OCI-LY3 (cell line): ENCODE measurements at regions not wholly inside any gene's neighbourhood (a gene's known extent, or its start where the extent isn't known, plus 50 kb on each side); places are given as distances from the start of the nearest gene placed in this dataset.
A peak's percentile ranks its signal among the peaks of the same experiment; 100 is the strongest.
"Not testable (repeated sequence)": the region's sequence is repeated elsewhere in the genome, so short reads cannot be mapped to it uniquely, and the experiment has no call there.

Experiments
- H2AFZ ChIP-seq: fragments of 200-600, 300-600 bp; shearing (Covaris generic); 2 replicates; pipeline ENCODE4 v1.6.0; 2014; ENCODE audit warnings: antibody characterized with exemption, low read depth, low read length
- H3K27ac ChIP-seq: fragments of 200-600, 300-600 bp; sonication (generic); 2 replicates; pipeline ENCODE4 v1.5.1; 2014; ENCODE audit warnings: mild to moderate bottlenecking, low read length, moderate library complexity, mixed read lengths
- H3K27me3 ChIP-seq: fragments of 200-600, 300-600 bp; sonication (generic); 2 replicates; pipeline ENCODE4 v1.6.1; 2014; ENCODE audit warnings: low read depth, low read length, mixed read lengths
- H3K36me3 ChIP-seq: fragments of 200-600, 300-600 bp; sonication (generic); replicated peaks from 2 replicates; pipeline ENCODE3; 2014; ENCODE audit warnings: low read depth, low read length, mixed read lengths
- H3K4me1 ChIP-seq: fragments of 300-600, 200-600 bp; sonication (generic); 2 replicates; pipeline ENCODE4 v1.6.1; 2014; ENCODE audit warnings: low read length, mixed read lengths
- H3K4me2 ChIP-seq: fragments of 200-600, 300-600 bp; sonication (generic); 2 replicates; pipeline ENCODE4 v1.6.1; 2014; ENCODE audit warnings: low read length, mixed read lengths
- H3K4me3 ChIP-seq: fragments of 300-600, 200-600 bp; sonication (generic); 2 replicates; pipeline ENCODE4 v1.5.1; 2014; ENCODE audit warnings: antibody characterized with exemption, mild to moderate bottlenecking, low read length, moderate library complexity
- H3K79me2 ChIP-seq: fragments of 300-600, 200-600 bp; shearing (Covaris generic); 2 replicates; pipeline ENCODE4 v1.6.1; 2014; ENCODE audit warnings: mild to moderate bottlenecking, low read length, mixed read lengths
- H3K9ac ChIP-seq: fragments of 300-600, 200-600 bp; shearing (Covaris generic); 2 replicates; pipeline ENCODE4 v1.6.0; 2014; ENCODE audit warnings: mild to moderate bottlenecking, low read length, moderate library complexity
- H3K9me3 ChIP-seq: fragments of 200-600, 300-600 bp; shearing (Covaris generic); 2 replicates; pipeline ENCODE4 v1.6.1; 2014; ENCODE audit warnings: low read length, mixed read lengths; ENCODE audit not compliant: insufficient read depth
- H4K20me1 ChIP-seq: fragments of 200-600, 300-600 bp; sonication (generic); 2 replicates; pipeline ENCODE4 v1.6.1; 2016; ENCODE audit warnings: low read length, mixed read lengths; ENCODE audit not compliant: insufficient read depth
- EZH2phosphoT487 ChIP-seq: fragments of 200-600 bp; shearing (Covaris generic); IDR thresholded peaks from 2 replicates; pipeline ENCODE4 v1.6.1; 2018; ENCODE audit warnings: antibody characterized with exemption, mixed run types, low read depth
- TF ChIP-seq, protein P1 (sequence below): fragments of 200-600, 300-600 bp; sonication (generic); IDR thresholded peaks from 2 replicates; pipeline ENCODE4 v1.5.1; 2014; ENCODE audit warnings: antibody characterized with exemption, low read length, low read depth

DNA sequence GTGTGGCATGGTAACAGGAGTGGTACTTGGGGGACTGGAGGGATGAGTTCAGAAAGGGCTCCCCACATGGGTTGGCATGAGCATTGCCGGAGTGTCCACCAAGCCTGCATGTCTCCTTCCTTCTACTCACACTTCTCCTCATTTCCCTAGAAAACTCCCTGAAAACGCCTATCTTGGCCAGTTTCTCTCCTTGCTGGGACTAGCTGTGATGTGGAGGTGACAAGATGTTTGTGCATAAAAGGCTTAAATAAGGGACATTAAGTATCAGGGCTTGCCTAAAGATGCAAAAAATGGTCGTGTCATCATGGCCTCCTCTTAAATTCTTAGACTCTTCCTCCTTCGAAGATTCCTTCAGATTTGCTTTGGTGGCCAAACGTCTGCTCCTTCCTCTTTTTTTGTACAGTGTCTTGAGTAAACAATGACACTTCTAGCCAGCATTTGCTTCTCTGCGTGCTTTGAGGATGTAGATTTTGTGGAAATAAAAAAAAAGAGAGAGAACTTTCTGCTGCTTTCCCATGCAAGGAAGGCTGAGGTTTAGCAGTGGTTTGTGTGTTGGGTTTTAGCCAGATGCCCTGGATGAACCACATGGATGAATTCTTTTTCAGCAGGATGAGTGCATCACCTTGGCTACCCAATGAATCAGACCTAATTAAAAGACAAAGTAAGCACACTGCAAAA is 239.1 kb upstream of the IRF2BP2 start:
- TF ChIP-seq, protein P1, sequence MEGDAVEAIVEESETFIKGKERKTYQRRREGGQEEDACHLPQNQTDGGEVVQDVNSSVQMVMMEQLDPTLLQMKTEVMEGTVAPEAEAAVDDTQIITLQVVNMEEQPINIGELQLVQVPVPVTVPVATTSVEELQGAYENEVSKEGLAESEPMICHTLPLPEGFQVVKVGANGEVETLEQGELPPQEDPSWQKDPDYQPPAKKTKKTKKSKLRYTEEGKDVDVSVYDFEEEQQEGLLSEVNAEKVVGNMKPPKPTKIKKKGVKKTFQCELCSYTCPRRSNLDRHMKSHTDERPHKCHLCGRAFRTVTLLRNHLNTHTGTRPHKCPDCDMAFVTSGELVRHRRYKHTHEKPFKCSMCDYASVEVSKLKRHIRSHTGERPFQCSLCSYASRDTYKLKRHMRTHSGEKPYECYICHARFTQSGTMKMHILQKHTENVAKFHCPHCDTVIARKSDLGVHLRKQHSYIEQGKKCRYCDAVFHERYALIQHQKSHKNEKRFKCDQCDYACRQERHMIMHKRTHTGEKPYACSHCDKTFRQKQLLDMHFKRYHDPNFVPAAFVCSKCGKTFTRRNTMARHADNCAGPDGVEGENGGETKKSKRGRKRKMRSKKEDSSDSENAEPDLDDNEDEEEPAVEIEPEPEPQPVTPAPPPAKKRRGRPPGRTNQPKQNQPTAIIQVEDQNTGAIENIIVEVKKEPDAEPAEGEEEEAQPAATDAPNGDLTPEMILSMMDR = no peak
- TF ChIP-seq EZH2phosphoT487 = no peak
- Histone ChIP-seq H2AFZ (0 out of 2 replicates have a peak overlapping the region, but pooled peaks have one; percentile 10), H3K27ac (no peak overlapping the region), H3K9me3 (no peaks in the 10 kb centered on the region), H3K79me2 (no peaks in the 10 kb centered on the region), H3K4me2 (no peak overlapping the region), H3K27me3 (no peaks in the 10 kb centered on the region), H3K9ac (no peak overlapping the region), H3K36me3 (no peaks in the 10 kb centered on the region), H4K20me1 (no peaks in the 10 kb centered on the region), H3K4me3 (no peak overlapping the region), H3K4me1 (peaks cover 50% of the 10 kb centered on the region)

DNA sequence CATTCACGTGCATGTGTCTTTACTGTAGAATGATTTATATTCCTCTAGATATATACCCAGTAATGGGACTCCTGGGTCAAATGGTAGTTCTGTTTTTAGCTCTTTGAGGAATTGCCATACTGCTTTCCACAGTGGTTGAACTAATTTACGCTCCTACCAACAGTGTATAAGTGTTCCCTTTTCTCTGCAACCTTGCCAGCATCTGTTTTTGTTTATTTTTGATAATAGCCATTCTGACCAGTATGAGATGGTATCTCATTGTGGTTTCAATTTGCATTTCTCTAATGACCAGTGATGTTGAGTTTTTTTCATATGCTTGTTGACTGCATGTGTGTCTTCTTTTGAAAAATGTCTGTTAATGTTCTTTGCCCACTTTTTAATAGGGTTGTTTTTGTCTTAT is 236.8 kb upstream of the IRF2BP2 start:
- not testable (repeated sequence) for H3K9ac ChIP-seq, H3K79me2 ChIP-seq, H3K4me2 ChIP-seq, H3K9me3 ChIP-seq, H3K27ac ChIP-seq, H3K4me3 ChIP-seq, H3K36me3 ChIP-seq, H2AFZ ChIP-seq, H4K20me1 ChIP-seq, H3K27me3 ChIP-seq
- H3K4me1 ChIP-seq = peaks cover 66% of the 10 kb centered on the region

DNA sequence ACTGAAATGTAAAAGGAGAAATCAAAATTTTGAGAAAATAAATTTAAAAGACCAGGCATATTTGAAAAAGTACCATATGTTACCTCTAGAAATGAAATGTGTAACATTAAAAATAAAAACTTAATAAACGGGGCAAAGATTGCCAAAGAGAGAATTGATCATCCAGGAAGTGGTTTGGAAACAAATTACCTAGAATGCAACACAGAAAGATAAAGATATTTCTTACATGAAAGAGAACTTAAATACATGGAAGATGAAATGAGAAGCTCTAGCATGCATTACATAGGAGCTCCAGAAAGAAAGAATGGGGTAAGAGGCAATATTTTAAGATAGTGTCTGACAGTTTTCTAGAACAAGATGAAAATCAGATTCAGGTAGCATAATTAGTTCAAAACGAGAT is 235.9 kb upstream of the IRF2BP2 start:
- peaks cover 68% of the 10 kb centered on the region for H3K4me1 ChIP-seq
- H3K36me3 ChIP-seq = no peaks in the 10 kb centered on the region
- no peaks in the 10 kb centered on the region for H4K20me1 ChIP-seq
- H3K27ac ChIP-seq = no peak overlapping the region
- TF ChIP-seq EZH2phosphoT487 = no peak
- TF ChIP-seq, protein P1 = no peak
- H3K9ac ChIP-seq = no peak overlapping the region
- H3K79me2 ChIP-seq = no peaks in the 10 kb centered on the region
- no peak overlapping the region for H3K4me3 ChIP-seq
- H3K27me3 ChIP-seq = no peaks in the 10 kb centered on the region
- no peak overlapping the region for H3K4me2 ChIP-seq
- no peaks in the 10 kb centered on the region for H3K9me3 ChIP-seq
- H2AFZ ChIP-seq = no peak overlapping the region

DNA sequence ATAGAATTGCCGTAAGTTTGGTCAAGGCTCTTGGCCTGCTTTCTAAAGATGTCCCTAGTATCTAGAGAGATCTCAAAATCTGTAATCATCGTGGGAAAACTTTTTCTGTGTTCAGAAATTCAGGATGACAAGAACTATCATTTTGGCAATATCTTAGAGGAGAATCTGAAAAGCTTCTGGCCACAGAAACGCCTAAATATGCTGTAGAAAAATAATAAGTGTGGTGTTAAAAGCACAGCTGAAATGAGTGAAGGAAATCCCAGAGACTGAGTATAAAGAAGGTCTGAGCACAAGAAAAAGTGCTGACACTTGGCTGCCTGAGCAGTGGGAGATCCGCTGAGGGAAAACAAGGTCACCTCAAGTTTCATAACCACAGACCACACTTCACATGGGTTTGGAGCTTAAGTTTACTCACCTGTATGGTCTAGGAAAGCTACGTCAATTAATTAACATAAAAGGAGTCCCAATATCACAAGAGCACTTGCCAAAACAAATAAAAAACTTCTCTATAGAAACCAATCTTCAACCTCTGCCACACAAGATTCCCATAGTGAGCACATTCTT is 235.2 kb upstream of the IRF2BP2 start:
- Histone ChIP-seq H3K79me2 (no peaks in the 10 kb centered on the region), H3K4me3 (peak overlapping the region; percentile 16), H3K9ac (peak overlapping the region; percentile 67; the same call in 1 of the 2 replicates), H4K20me1 (no peaks in the 10 kb centered on the region), H3K9me3 (no peaks in the 10 kb centered on the region), H3K4me1 (peaks cover 68% of the 10 kb centered on the region), H2AFZ (peak overlapping the region; percentile 84; the same call in 1 of the 2 replicates), H3K4me2 (peak overlapping the region; percentile 69), H3K27ac (peak overlapping the region; percentile 83), H3K36me3 (no peaks in the 10 kb centered on the region), H3K27me3 (no peaks in the 10 kb centered on the region)
- TF ChIP-seq, protein P1 = no peak
- TF ChIP-seq EZH2phosphoT487 = no peak
